Esophagus muscularis mucosa (tissue), 4 donors: ENCODE measurements at regions not wholly inside any gene's neighbourhood (a gene's known extent, or its start where the extent isn't known, plus 50 kb on each side); places are given as distances from the start of the nearest gene placed in this dataset.

Source experiments
- DNase-seq: peaks from one replicate; pipeline ENCODE4 v3.0.0-alpha.2; 2017; ENCODE audit errors: extremely low spot score
- H3K27ac ChIP-seq, 4 donors: fragments of 200-600 bp; sonication (generic); replicated peaks in 1 of 4; 1 replicate in 3 of 4; 2 replicates in 1 of 4; pipeline ENCODE4 v1.5.1; 2016 to 2019; ENCODE audit warnings: mild to moderate bottlenecking in 1 of 4
- H3K27me3 ChIP-seq, 4 donors: fragments of 200-600 bp; sonication (generic); one replicate each; pipeline versions ENCODE4 v1.5.1 to v1.6.0; 2016 to 2019
- H3K36me3 ChIP-seq, 4 donors: fragments of 200-600 bp; sonication (generic); one replicate each; pipeline ENCODE4 v1.5.1; 2016 to 2019
- H3K4me1 ChIP-seq, 4 donors: fragments of 200-600 bp; sonication (generic); one replicate each; pipeline ENCODE4 v1.5.1; 2016 to 2019
- H3K4me3 ChIP-seq, 4 donors: fragments of 200-600 bp; sonication (generic); 1 replicate in 2 of 4; 2 replicates in 2 of 4; pipeline ENCODE4 v1.5.1; 2016 to 2019; ENCODE audit warnings: mild to moderate bottlenecking in 4 of 4, moderate library complexity in 1 of 4
- H3K9me3 ChIP-seq, 4 donors: fragments of 200-600 bp; sonication (generic); 1 replicate in 3 of 4; 2 replicates in 1 of 4; pipeline ENCODE4 v1.5.1; 2016 to 2019
- CTCF ChIP-seq, 3 experiments: fragments of 200-600 bp in 2 of 3; fragments of 450-650 bp in 1 of 3; sonication (generic) in 2 of 3; IDR thresholded peaks; one replicate each; pipeline ENCODE4 v1.5.1; 2017 to 2019; ENCODE audit warnings: antibody characterized with exemption in 3 of 3, mild to moderate bottlenecking in 2 of 3, moderate library complexity in 1 of 3
- EP300 ChIP-seq: sonication (generic); formaldehyde crosslinking; IDR thresholded peaks from one replicate; pipeline ENCODE4 v1.6.1; 2017; ENCODE audit warnings: antibody characterized with exemption
- POLR2A ChIP-seq: fragments of 450-650 bp; IDR thresholded peaks from one replicate; pipeline ENCODE4 v1.6.1; 2017; ENCODE audit warnings: antibody characterized with exemption, moderate library complexity, mild to moderate bottlenecking, low read depth
- POLR2AphosphoS5 ChIP-seq, 2 donors: sonication (generic); formaldehyde crosslinking; IDR thresholded peaks; one replicate each; pipeline ENCODE4 v1.6.1; 2017; ENCODE audit warnings: antibody characterized with exemption in 2 of 2
- WGBS: methylation state at CpG from one replicate; pipeline ENCODE4 v1.1.5; 2018; 5-methylcytosine and 5-hydroxymethylcytosine counted together
- intact Hi-C: fragments of 100-400 bp; cut with DNase I; formaldehyde crosslinking; loops from one replicate; pipeline ENCODE4 v1.15.1; 2023

- H3K27ac ChIP-seq = no peak overlapping the region
- no peak overlapping the region for H3K4me3 ChIP-seq
- H3K9me3 ChIP-seq = no peaks in the 10 kb centered on the region
- no peak for TF ChIP-seq POLR2AphosphoS5 (IDR thresholded peaks at IDR 0.05)
- no peak for TF ChIP-seq EP300
- TF ChIP-seq POLR2A = no peak
- TF ChIP-seq CTCF (IDR thresholded peaks at IDR 0.05) = no peak
- WGBS = 90% methylated on average over 1 of the region's 1 CpG
- H3K4me1 ChIP-seq = peaks cover 0 to 4% (median 3%) of the 10 kb centered on the region in 4 donors
- intact Hi-C loops = no loop called here
- DNase-seq = no peak
- no peaks in the 10 kb centered on the region for H3K36me3 ChIP-seq
- H3K27me3 ChIP-seq = peaks cover 0 to 35% (median 1%) of the 10 kb centered on the region in 4 donors
Observed at GRCh38 chr20:20832715-20833114, 120.3 kb upstream of the RALGAPA2 start.

- Histone ChIP-seq H3K4me3 (no peak overlapping the region), H3K36me3 (no peaks in the 10 kb centered on the region), H3K4me1 (no peaks in the 10 kb centered on the region), H3K9me3 (no peaks in the 10 kb centered on the region), H3K27me3 (peaks cover 0 to 34% (median 1%) of the 10 kb centered on the region in 4 donors), H3K27ac (no peak overlapping the region)
- intact Hi-C loops = no loop called here
- no peak for TF ChIP-seq EP300
- no peak for TF ChIP-seq CTCF (IDR thresholded peaks at IDR 0.05)
- WGBS = 84% methylated on average over 6 of the region's 6 CpGs
- DNase-seq = no peak
Observed at GRCh38 chr20:20831794-20832193, 119.3 kb upstream of the RALGAPA2 start.

GRCh38 chr20:20829681-20830080, 117.2 kb upstream of the RALGAPA2 start:
- H3K4me1 ChIP-seq = peaks cover 0 to 6% (median 5%) of the 10 kb centered on the region in 4 donors
- no peak for DNase-seq
- H3K9me3 ChIP-seq = no peaks in the 10 kb centered on the region
- no peak overlapping the region for H3K27ac ChIP-seq
- TF ChIP-seq EP300 = no peak
- no peak for TF ChIP-seq POLR2A
- no peak for TF ChIP-seq POLR2AphosphoS5 (IDR thresholded peaks at IDR 0.05)
- TF ChIP-seq CTCF (IDR thresholded peaks at IDR 0.05) = no peak
- peaks cover 0 to 44% (median 2%) of the 10 kb centered on the region in 4 donors for H3K27me3 ChIP-seq
- 77% methylated on average over 2 of the region's 2 CpGs for WGBS
- H3K36me3 ChIP-seq = no peaks in the 10 kb centered on the region
- intact Hi-C loops = loop anchor here (10.0 kb wide), 1 partner anchor 225 kb away; no protein-coding TSS in a partner anchor
- no peak overlapping the region for H3K4me3 ChIP-seq

GRCh38 chr20:20827992-20828597, 115.7 kb upstream of the RALGAPA2 start:
- TF ChIP-seq POLR2AphosphoS5 (IDR thresholded peaks at IDR 0.05) (no peak), EP300 (no peak), CTCF (IDR thresholded peaks at IDR 0.05) (no peak), POLR2A (no peak)
- intact Hi-C loops = loop anchor here (10.0 kb wide), 1 partner anchor 223 kb away; no protein-coding TSS in a partner anchor
- Histone ChIP-seq H3K27me3 (peaks cover 0 to 50% (median 2%) of the 10 kb centered on the region in 4 donors), H3K9me3 (no peaks in the 10 kb centered on the region), H3K36me3 (no peaks in the 10 kb centered on the region), H3K4me1 (peaks cover 0 to 8% (median 7%) of the 10 kb centered on the region in 4 donors), H3K27ac (no peak overlapping the region), H3K4me3 (no peak overlapping the region)
- no peak for DNase-seq
- WGBS = 85% methylated on average over 4 of the region's 4 CpGs
